ENCODE measurements at regions not wholly inside any gene's neighbourhood (a gene's known extent, or its start where the extent isn't known, plus 50 kb on each side); places are given as distances from the start of the nearest gene placed in this dataset.

DNA sequence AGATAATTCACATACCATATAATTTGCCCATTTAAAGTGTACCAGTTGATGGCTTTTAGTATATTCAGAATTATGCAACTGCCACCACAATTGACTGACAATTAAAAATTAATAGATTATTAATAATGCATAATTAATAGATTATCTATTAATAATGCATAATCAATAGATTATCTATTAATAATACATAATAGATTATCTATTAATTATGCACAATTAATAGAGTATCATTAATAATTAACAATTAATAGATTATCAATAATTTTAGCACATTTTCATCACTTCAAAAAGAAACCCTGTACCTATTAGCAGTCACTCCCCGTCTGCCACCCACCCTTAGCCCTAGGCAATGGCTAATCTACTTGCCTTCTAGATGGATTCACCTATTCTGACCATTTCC lies 108.6 kb upstream of the NR3C2 start:
- no peak for TF ChIP-seq ZNF37A (tag by site-specific recombination; IDR thresholded peaks at IDR 0.05)
- TF ChIP-seq, protein P1, sequence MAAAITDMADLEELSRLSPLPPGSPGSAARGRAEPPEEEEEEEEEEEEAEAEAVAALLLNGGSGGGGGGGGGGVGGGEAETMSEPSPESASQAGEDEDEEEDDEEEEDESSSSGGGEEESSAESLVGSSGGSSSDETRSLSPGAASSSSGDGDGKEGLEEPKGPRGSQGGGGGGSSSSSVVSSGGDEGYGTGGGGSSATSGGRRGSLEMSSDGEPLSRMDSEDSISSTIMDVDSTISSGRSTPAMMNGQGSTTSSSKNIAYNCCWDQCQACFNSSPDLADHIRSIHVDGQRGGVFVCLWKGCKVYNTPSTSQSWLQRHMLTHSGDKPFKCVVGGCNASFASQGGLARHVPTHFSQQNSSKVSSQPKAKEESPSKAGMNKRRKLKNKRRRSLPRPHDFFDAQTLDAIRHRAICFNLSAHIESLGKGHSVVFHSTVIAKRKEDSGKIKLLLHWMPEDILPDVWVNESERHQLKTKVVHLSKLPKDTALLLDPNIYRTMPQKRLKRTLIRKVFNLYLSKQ (tag by site-specific recombination; IDR thresholded peaks at IDR 0.05; ENCODE audit: borderline replicate concordance): no peak
- TF ChIP-seq, protein P2, sequence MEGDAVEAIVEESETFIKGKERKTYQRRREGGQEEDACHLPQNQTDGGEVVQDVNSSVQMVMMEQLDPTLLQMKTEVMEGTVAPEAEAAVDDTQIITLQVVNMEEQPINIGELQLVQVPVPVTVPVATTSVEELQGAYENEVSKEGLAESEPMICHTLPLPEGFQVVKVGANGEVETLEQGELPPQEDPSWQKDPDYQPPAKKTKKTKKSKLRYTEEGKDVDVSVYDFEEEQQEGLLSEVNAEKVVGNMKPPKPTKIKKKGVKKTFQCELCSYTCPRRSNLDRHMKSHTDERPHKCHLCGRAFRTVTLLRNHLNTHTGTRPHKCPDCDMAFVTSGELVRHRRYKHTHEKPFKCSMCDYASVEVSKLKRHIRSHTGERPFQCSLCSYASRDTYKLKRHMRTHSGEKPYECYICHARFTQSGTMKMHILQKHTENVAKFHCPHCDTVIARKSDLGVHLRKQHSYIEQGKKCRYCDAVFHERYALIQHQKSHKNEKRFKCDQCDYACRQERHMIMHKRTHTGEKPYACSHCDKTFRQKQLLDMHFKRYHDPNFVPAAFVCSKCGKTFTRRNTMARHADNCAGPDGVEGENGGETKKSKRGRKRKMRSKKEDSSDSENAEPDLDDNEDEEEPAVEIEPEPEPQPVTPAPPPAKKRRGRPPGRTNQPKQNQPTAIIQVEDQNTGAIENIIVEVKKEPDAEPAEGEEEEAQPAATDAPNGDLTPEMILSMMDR (tag by site-specific recombination; IDR thresholded peaks at IDR 0.05): no peak
- TF ChIP-seq, protein P3, sequence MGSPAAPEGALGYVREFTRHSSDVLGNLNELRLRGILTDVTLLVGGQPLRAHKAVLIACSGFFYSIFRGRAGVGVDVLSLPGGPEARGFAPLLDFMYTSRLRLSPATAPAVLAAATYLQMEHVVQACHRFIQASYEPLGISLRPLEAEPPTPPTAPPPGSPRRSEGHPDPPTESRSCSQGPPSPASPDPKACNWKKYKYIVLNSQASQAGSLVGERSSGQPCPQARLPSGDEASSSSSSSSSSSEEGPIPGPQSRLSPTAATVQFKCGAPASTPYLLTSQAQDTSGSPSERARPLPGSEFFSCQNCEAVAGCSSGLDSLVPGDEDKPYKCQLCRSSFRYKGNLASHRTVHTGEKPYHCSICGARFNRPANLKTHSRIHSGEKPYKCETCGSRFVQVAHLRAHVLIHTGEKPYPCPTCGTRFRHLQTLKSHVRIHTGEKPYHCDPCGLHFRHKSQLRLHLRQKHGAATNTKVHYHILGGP (tag by site-specific recombination; IDR thresholded peaks at IDR 0.05): no peak
- no peak for TF ChIP-seq KLF17 (tag by site-specific recombination; IDR thresholded peaks at IDR 0.05)
- TF ChIP-seq ZNF747 (tag by site-specific recombination; IDR thresholded peaks at IDR 0.05): no peak
- TF ChIP-seq BCL11B (tag by site-specific recombination; IDR thresholded peaks at IDR 0.05; ENCODE audit: low read depth): no peak
- no peak for TF ChIP-seq ZNF404 (tag by site-specific recombination; IDR thresholded peaks at IDR 0.05)
- no peak for TF ChIP-seq ZNF624 (tag by site-specific recombination; IDR thresholded peaks at IDR 0.05)
- TF ChIP-seq ZNF571 (tag by site-specific recombination; IDR thresholded peaks at IDR 0.05): no peak
- TF ChIP-seq ZNF23 (tag by site-specific recombination; IDR thresholded peaks at IDR 0.05; ENCODE audit: borderline replicate concordance): no peak
- TF ChIP-seq ZNF629 (tag by site-specific recombination; IDR thresholded peaks at IDR 0.05): no peak
- no peak for TF ChIP-seq ZNF704 (tag by site-specific recombination; IDR thresholded peaks at IDR 0.05)
- TF ChIP-seq ZNF513 (tag by site-specific recombination; IDR thresholded peaks at IDR 0.05): no peak
- CTCF ChIA-PET: no interaction called here
- POLR2A ChIA-PET: no interaction called here
- no peak overlapping the region for H3K4me3 ChIP-seq (ENCODE audit: low read depth, low read length)
- H3K9me3 ChIP-seq (ENCODE audit: control insufficient read depth, insufficient read depth, low read depth, low read length): no peaks in the 10 kb centered on the region
- H3K36me3 ChIP-seq (ENCODE audit: control insufficient read depth in 2 of 2, insufficient read depth in 1 of 2, low read length in 2 of 2): no peaks in the 10 kb centered on the region
- H3K4me1 ChIP-seq (ENCODE audit: control insufficient read depth, insufficient read depth, low read length): no peaks in the 10 kb centered on the region
- H3K27ac ChIP-seq (ENCODE audit: extremely low read depth, low read depth, low read length): no peak overlapping the region

DNA sequence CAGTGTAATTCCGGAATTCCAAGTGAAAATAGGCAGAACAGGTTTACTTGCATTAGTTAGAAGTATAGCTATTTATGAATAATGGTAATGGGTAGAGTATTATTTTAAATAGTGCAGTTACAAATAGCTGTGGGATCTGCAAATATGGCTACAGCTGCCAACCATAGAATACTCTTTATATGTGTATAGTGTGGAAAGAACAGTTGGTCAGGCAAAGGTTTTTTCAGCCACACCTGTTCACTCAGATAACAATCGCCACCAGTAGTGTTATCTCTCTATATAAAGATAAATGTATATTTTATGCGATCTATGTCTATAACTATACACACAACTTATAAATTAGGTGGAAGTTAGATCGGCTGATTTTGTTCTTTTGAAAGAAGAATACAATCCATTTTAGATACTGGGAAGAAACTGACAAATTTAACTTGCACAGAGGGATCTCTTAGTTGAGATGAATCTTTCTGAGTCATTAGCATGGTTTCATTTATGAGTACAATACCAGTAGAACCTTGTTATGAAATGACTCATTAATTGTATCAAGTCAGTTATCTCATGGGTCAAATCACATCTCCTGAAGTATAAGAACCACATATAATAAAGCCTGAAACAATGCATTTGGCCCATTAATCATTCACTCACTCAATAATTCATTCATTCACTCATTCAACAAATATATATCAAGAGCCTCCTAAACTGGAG lies 100.9 kb upstream of the NR3C2 start:
- no peaks in the 10 kb centered on the region for H3K9me3 ChIP-seq (ENCODE audit: control insufficient read depth, insufficient read depth, low read depth, low read length)
- H3K36me3 ChIP-seq (ENCODE audit: control insufficient read depth in 2 of 2, insufficient read depth in 1 of 2, low read length in 2 of 2): no peaks in the 10 kb centered on the region
- POLR2A ChIA-PET: no interaction called here
- H3K4me3 ChIP-seq (ENCODE audit: low read depth, low read length): no peak overlapping the region
- no peaks in the 10 kb centered on the region for H3K4me1 ChIP-seq (ENCODE audit: control insufficient read depth, insufficient read depth, low read length)
- no peak overlapping the region for H3K27ac ChIP-seq (ENCODE audit: extremely low read depth, low read depth, low read length)
- CTCF ChIA-PET: no interaction called here
- no peak for TF ChIP-seq ZNF155 (tag by site-specific recombination; IDR thresholded peaks at IDR 0.05)
- no peak for TF ChIP-seq GLI4 (tag by site-specific recombination; IDR thresholded peaks at IDR 0.05)
- no peak for TF ChIP-seq ZNF621 (tag by site-specific recombination; IDR thresholded peaks at IDR 0.05)
- TF ChIP-seq ZNF707 (tag by site-specific recombination; IDR thresholded peaks at IDR 0.05): no peak
- TF ChIP-seq ZNF776 (tag by site-specific recombination; IDR thresholded peaks at IDR 0.05; ENCODE audit: borderline replicate concordance): no peak
- TF ChIP-seq PRDM6 (tag by site-specific recombination; IDR thresholded peaks at IDR 0.05): no peak
- no peak for TF ChIP-seq ZNF747 (tag by site-specific recombination; IDR thresholded peaks at IDR 0.05)
- TF ChIP-seq ZNF791 (tag by site-specific recombination; IDR thresholded peaks at IDR 0.05): no peak
- no peak for TF ChIP-seq ZNF221 (tag by site-specific recombination; IDR thresholded peaks at IDR 0.05; ENCODE audit: borderline replicate concordance)
- no peak for TF ChIP-seq MEIS1 (CRISPR knock-in tag; IDR thresholded peaks at IDR 0.05; ENCODE audit: borderline replicate concordance)
- TF ChIP-seq WT1 (tag by site-specific recombination; IDR thresholded peaks at IDR 0.05): no peak
- TF ChIP-seq ZNF223 (tag by site-specific recombination; IDR thresholded peaks at IDR 0.05): no peak
- no peak for TF ChIP-seq MYNN (tag by site-specific recombination; IDR thresholded peaks at IDR 0.05; ENCODE audit: borderline replicate concordance)
